GM19240 (cell line): ENCODE measurements at regions not wholly inside any gene's neighbourhood (a gene's known extent, or its start where the extent isn't known, plus 50 kb on each side); places are given as distances from the start of the nearest gene placed in this dataset.

Source experiments
- DNase-seq: peaks from one replicate; pipeline ENCODE4 v3.0.0; 2011; ENCODE audit warnings: low spot score; ENCODE audit not compliant: insufficient read length

DNA sequence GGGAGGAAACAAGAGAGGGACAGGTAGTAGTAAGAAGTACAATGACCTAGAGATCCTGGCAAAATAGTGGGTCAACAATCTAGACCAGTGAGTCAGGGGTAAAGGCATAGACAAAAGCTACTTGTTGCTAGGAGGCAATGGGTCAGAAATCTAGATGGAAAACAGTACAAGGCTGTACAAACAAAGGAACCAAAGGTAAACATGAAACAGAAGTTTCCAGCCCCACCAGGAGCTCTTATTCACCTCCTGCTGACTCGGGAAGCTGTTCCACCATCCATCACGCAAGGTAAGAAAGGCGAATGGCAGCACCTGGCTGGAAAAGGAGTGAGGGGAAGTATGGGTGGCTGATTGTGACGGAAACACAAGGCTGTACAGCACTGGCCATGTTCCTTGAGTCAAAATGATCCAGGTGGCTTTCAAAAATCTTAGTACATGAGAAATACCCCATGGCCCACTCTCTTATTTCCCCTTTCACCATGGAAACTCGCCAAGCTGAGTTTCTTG is 70.5 kb upstream of the RAI14 start:
- no peak for DNase-seq

DNA sequence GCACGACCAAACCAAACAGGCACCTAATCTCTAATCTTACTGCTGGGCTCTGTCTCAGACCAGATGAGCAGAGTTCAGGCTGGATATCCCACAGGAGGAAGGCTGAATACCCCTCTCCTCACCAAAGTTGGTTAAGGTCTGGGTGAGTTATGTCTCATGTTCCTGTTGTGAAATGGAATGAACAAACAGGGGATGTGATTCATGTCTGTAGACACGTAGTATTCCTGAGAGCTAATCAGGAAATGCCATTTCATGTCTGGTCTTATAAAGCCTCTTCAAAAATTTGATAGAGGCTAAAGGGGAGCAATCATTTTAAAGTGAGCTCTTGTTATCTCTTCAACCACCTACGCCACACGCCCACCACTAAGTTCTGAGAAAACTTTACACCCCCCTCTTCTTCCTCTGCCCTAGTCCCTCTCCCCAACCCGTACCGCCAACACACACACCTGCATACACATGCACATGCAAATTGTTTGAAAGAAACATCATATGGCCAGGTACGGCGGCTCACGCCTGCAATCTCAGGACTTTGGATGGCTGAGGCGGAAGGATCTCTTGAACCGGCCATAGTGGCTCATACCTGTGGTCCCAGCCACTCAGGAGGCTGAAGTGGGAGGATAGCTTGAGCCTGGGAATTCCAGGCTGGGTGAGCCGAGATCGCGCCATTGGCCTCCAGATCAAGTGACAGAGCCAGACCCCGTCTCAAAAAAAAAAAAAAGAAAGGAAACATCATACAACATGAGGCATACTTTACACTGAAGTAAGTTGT is 69.8 kb upstream of the RAI14 start:
- DNase-seq: no peak

DNA sequence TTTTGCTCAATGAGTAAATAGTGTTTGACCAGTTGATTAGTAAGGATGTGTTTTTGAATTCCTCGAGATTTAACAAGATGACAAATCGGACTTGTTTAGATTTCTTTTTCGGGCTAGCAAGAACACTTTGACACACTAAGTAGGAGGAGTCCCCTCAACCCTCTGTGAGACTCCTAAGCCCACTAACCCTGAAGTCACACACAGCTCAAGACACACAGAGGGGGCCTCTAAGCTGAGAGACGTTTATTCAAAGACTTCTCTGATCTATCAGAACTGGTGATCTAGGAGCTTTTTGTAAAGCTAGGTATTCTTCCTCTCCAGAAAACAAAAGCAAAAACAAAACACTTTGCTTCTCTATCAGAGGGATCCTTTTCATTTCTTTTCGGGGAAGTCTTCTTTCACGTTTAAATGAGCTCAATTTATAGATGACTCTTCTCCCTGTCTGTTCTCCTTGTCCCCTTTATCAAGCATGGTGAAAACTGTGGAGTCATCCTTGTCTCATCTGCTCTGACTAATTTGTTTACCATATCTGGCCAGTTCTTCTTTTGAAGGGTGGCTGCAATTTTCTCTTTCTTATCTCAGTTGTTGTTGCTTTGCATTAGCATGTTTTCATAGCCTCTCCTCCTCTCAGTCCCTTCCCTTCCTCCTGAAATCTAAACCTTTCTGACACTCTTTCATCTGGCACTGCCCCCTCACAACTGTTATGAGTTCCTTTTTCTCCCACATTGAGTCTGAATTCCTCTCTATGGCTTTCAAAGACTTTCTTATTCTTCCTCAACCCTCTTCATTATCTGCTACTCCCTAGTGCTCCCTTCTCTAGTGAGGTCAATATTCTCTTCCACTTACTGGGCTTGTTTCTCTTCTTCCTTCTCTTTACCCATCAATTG is 68.5 kb upstream of the RAI14 start:
- peak; percentile 7 for DNase-seq

DNA sequence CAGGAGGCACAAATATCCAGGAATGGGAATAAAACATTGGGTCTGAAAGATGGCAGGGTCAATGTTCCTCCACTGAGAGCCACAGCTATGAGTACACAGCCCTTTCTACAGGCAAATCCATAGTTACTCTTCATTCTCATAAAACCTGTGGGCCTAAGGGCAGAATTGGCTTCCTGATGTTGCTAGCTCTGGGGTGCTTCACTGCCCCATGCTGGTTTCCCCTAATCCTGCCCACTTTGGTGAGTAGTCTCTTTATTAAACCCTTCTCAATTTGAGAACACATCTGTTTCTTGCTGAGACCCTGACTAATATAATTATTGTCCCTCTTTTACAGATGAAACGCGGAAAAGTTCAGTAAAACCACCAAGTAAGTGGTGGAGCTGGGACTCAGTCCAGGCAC is 66.3 kb upstream of the RAI14 start:
- DNase-seq: no peak

DNA sequence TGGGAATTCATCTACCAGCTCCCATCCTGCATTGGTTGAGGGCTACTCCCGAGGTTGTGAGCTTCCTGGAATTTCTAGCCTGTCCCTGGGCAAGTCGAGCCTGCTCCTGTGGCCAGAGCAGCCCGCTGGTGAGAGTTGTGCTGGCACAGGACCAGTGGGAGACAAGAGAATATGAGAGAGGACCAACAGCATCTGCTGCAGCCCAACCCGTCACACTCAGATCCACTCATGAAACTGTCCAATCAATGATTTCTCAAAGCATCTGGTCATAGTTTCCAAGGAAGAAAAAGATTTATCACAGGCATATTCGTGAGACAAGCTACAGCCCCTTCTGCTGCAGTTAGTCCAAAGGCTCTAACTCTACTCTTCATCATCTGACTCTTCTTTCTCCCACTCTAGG is 64.4 kb upstream of the RAI14 start:
- no peak for DNase-seq

DNA sequence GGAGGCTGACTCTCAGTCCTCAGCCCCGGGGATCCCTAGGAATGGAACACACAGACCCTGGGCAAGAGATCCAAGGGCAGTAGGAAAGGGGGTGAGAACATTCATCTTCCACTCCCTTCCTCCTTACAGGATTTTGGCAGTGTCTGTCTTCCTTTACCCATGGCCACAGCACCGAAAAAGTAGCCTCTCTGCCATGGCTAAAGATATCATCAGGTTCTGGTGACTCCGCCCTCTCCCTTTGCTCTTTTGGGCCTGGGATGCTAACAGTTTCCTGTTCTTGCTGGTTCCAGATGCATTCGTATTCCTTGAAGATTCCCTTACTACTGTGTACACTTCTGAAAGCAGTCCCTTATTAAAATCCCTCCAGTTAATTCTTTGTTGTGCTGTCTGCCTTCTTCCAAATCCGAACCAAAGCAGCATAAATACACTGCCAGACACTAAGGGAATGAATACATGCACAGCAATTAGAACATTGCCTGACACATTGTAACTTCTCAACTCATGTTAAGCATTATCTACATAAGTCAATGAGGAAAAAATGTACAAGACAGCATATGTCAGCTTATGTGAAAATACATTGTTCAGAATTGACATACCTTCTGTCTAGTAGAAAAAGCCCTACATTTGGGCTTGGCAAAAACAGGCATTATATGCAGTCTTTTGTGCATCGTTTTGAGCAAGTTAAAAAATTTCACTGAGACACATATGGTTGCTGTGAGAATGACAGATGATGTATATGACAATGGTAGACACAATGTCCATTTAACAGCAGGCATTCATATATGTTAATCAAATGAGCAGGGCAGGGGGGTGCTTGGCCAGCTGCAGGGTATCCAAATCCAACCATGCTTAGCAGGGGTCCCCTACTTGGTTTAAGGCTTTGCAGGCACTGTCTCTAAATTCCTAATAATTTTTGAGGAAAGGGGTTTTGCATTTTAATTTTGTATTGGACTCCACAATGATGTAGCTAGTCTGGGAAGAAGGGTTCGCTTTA is 58.8 kb upstream of the RAI14 start:
- DNase-seq: no peak

DNA sequence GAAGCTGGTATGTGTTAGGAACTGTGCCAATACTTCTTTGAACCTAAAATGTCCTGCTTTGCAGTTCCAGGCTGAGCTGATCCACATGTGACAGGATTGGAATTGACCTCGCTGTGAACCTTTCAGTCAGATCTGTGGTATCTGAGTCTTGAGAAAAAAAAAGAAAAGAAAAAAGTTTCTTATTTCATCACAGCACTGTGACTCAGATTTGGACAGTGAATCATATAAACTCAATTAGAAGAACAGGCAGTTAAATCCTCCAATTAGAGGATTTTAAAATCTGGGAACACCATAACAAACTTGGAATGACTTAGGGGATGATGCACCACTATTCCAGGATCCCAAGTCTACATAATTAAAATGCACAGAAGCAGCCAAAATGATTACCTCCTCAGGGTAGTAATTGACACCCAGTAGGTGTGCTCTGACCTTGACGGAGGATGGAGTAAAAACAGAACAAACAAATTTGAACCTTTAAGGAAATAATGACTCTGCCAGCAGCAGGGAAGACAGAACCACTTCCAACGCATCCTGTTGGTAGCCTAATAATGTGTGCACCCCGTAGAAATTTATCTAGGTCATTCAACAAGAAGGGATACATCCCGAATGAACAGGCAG is 57.8 kb upstream of the RAI14 start:
- no peak for DNase-seq

DNA sequence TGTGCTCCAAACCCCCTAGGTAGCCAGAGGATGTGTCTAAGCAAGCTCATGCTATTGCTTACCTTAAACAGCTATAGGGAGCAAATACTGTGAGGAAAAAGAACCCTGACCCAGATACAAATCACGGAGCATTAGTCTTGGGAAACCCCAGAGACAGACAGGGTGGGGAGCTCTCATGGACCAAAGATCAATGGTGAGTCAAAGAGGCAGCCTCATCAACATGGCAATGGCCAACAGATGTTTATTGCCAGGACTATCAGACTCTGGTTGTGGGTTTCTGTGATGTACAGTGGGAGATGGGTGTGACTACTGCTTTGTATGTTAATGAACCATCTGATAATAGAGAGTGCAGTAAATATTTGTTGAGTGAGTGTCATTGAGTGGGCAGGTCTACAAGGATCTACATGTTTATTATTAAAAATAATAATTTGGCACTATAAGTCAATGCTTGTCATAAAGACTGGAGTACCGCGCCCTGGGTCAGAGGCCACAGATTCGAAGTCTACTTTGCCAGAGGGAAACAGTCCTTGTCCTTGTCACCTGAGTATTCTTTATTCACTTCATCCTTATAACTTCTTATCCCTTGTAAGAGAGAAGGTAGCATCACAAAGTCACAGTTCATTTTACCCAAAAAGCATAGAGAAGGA is 56.5 kb upstream of the RAI14 start:
- no peak for DNase-seq

DNA sequence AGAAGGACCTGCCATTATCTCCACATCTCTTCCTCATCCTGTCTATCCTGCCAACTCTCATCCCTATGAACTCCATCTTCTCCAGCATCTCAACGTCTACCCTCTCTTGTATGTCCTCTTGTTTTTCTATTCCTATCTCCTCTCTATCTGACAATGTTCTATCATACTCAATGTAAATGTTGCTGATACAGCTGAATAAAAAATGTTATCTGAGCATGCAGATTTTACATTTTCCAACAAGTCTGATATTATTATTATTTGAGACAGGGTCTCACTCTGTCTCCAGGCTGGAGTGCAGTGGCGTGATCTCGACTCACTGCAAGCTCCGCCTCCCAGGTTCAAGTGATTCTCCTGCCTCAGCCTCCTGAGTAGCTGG is 56.0 kb upstream of the RAI14 start:
- no peak for DNase-seq

DNA sequence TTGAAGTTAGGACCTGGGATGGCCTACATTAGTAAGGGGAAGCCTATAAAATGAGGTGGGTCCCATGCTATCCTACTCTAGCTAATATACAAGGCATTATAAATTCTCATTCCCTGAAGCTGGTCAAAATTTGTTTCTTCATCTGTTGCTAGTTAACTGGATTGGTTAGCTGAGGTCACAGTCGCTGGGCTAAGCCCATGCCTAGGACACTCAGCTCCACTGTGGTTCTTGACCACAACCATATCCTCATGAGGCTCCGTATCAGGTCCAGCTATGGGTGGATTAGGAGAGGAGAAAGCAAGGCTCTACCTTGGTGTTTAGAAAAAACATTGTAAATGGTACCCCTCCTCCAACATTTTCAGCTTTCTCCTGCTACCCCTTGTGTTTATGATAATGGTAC is 52.8 kb upstream of the RAI14 start:
- DNase-seq: no peak

DNA sequence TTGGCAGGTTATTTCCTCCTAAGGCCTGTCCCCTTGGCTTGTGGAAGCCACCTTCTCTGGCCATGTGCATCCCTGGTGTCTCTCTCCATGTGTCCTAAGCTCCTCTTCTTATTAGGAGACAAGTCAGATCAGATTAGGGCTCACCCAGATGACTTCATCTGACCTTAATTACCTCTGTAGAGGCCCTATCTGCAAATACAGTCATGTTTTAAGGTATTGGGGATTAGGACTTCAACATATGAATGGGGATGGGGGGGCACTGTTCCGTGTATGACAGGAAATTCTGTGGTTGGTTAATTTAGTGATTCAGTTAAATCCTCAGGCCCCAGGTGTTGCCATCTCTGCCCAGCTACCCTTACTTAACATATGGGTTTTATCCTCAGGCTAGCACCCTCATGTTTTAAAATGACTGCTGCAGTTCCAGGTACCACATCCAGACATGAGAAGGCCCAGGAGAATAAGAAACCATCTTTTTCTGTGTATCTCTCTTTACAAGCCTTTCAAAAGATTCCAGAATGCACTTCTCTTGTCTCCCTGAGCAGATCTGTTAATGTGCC is 51.9 kb upstream of the RAI14 start:
- no peak for DNase-seq

DNA sequence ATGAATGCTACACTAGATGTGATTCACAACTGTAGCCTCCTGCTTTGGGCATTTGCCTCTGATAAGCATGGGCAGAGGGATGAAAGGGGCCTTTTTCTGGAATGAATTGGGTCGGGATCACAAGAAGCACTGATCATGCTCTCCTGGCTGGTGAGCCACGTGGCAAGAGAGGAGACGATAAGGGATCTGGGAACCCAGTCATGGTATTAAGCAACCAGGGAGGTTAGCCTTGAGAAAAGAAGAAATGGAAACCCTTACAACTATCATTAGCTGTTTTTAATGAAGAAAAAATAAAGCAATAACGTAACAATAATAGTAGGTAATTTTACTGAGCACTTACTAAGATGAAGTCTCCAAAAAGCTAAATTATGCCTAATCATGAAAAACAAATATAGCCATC is 50.0 kb upstream of the RAI14 start:
- DNase-seq: no peak
